H9 (cell line): ENCODE measurements at regions not wholly inside any gene's neighbourhood (a gene's known extent, or its start where the extent isn't known, plus 50 kb on each side); places are given as distances from the start of the nearest gene placed in this dataset.

Experiments used
- DNase-seq: peaks from one replicate; pipeline ENCODE4 v3.0.0-alpha.2; 2017
- H2AFZ ChIP-seq: one replicate; pipeline ENCODE4 v1.6.1; 2013; ENCODE audit warnings: mild to moderate bottlenecking, low read length, control low read depth, moderate library complexity
- H2AK5ac ChIP-seq: 2 replicates; pipeline ENCODE4 v1.6.1; 2013; ENCODE audit warnings: low read length, control low read depth, mixed read lengths; ENCODE audit not compliant: insufficient read length
- H2BK120ac ChIP-seq: one replicate; pipeline ENCODE4 v1.6.1; 2013; ENCODE audit warnings: low read depth, mild to moderate bottlenecking, low read length, control low read depth, inconsistent platforms; ENCODE audit not compliant: poor library complexity, severe bottlenecking
- H2BK12ac ChIP-seq: 2 replicates; pipeline ENCODE4 v1.6.1; 2013; ENCODE audit warnings: low read length, control low read depth, mixed read lengths, low read depth; ENCODE audit not compliant: insufficient read length
- H2BK15ac ChIP-seq: 2 replicates; pipeline ENCODE4 v1.6.1; 2013; ENCODE audit warnings: low read depth, low read length, control low read depth
- H2BK20ac ChIP-seq: one replicate; pipeline ENCODE4 v1.6.1; 2013; ENCODE audit warnings: low read depth, mild to moderate bottlenecking, low read length, control low read depth, inconsistent platforms; ENCODE audit not compliant: poor library complexity, severe bottlenecking
- H2BK5ac ChIP-seq: 2 replicates; pipeline ENCODE4 v1.6.1; 2013; ENCODE audit warnings: low read length, control low read depth, mixed read lengths; ENCODE audit not compliant: insufficient read length
- H3K14ac ChIP-seq: 2 replicates; pipeline ENCODE4 v1.6.1; 2013; ENCODE audit warnings: low read length, control low read depth; ENCODE audit not compliant: insufficient read depth
- H3K18ac ChIP-seq: 2 replicates; pipeline ENCODE4 v1.6.1; 2013; ENCODE audit warnings: low read depth, mild to moderate bottlenecking, mixed read lengths, low read length, control low read depth; ENCODE audit not compliant: insufficient read length
- H3K23ac ChIP-seq: 2 replicates; pipeline ENCODE4 v1.6.1; 2013; ENCODE audit warnings: low read length, control low read depth, mixed read lengths, low read depth; ENCODE audit not compliant: insufficient read length
- H3K23me2 ChIP-seq: 2 replicates; pipeline ENCODE4 v1.6.1; 2013; ENCODE audit warnings: low read depth, mild to moderate bottlenecking, mixed read lengths, low read length, control low read depth; ENCODE audit not compliant: insufficient read length, poor library complexity, severe bottlenecking
- H3K27ac ChIP-seq: 2 replicates; pipeline ENCODE4 v1.5.1; 2013; ENCODE audit warnings: low read length, control low read depth, mixed read lengths, low read depth; ENCODE audit not compliant: insufficient read length
- H3K27me3 ChIP-seq: 2 replicates; pipeline ENCODE4 v1.6.1; 2013; ENCODE audit warnings: low read length, control low read depth, inconsistent platforms; ENCODE audit not compliant: insufficient read depth
- H3K4ac ChIP-seq: 2 replicates; pipeline ENCODE4 v1.6.1; 2013; ENCODE audit warnings: low read depth, mild to moderate bottlenecking, control low read depth, inconsistent platforms, low read length, moderate library complexity
- H3K4me1 ChIP-seq: 2 replicates; pipeline ENCODE4 v1.6.1; 2013; ENCODE audit warnings: low read length, control low read depth, inconsistent platforms; ENCODE audit not compliant: insufficient read depth
- H3K4me2 ChIP-seq: 2 replicates; pipeline ENCODE4 v1.6.1; 2013; ENCODE audit warnings: low read length, control low read depth, mixed read lengths; ENCODE audit not compliant: insufficient read length, insufficient read depth
- H3K56ac ChIP-seq: 2 replicates; pipeline ENCODE4 v1.6.1; 2013; ENCODE audit warnings: low read depth, mild to moderate bottlenecking, mixed read lengths, low read length, control low read depth; ENCODE audit not compliant: insufficient read length
- H3K79me1 ChIP-seq: 2 replicates; pipeline ENCODE4 v1.6.1; 2013; ENCODE audit warnings: low read depth, mild to moderate bottlenecking, moderate library complexity, low read length, control low read depth, inconsistent platforms; ENCODE audit not compliant: insufficient read depth, poor library complexity, severe bottlenecking
- H3K79me2 ChIP-seq: 2 replicates; pipeline ENCODE4 v1.6.1; 2013; ENCODE audit warnings: low read length, control low read depth, inconsistent platforms; ENCODE audit not compliant: insufficient read depth
- H3K9ac ChIP-seq: 2 replicates; pipeline ENCODE4 v1.6.1; 2013; ENCODE audit warnings: low read length, control low read depth, mixed read lengths; ENCODE audit not compliant: insufficient read length; ENCODE audit errors: extremely low read depth
- H3K9me3 ChIP-seq: one replicate; pipeline ENCODE4 v1.6.1; 2013; ENCODE audit warnings: low read depth, low read length, inconsistent platforms; ENCODE audit not compliant: control insufficient read depth
- H3T11ph ChIP-seq: one replicate; pipeline ENCODE4 v1.6.1; 2013; ENCODE audit warnings: mild to moderate bottlenecking, low read length, control low read depth, inconsistent platforms
- H4K20me1 ChIP-seq: one replicate; pipeline ENCODE4 v1.6.1; 2013; ENCODE audit not compliant: control insufficient read depth, insufficient read length, insufficient read depth
- H4K5ac ChIP-seq: 2 replicates; pipeline ENCODE4 v1.6.1; 2013; ENCODE audit warnings: low read depth, mild to moderate bottlenecking, mixed read lengths, low read length, control low read depth; ENCODE audit not compliant: insufficient read length
- H4K8ac ChIP-seq: replicated peaks from 2 replicates; pipeline ENCODE4 v1.6.1; 2013; ENCODE audit warnings: low read length, control low read depth, mixed read lengths, low read depth; ENCODE audit not compliant: insufficient read length
- H4K91ac ChIP-seq: 2 replicates; pipeline ENCODE4 v1.6.1; 2013; ENCODE audit warnings: low read depth, mild to moderate bottlenecking, moderate library complexity, mixed read lengths, low read length, control low read depth; ENCODE audit not compliant: insufficient read length
- H3K27ac Mint-ChIP-seq, 3 experiments: 2 replicates in 2 of 3; 3 replicates in 1 of 3; pipeline ENCODE4 v1.8.0; 2020 to 2021; ENCODE audit warnings: mixed read lengths in 3 of 3, mild to moderate bottlenecking in 1 of 3, moderate library complexity in 1 of 3
- H3K27me3 Mint-ChIP-seq: 2 replicates; pipeline ENCODE4 v1.8.0; 2021; ENCODE audit warnings: low read depth, mild to moderate bottlenecking, moderate library complexity, mixed read lengths
- H3K36me3 Mint-ChIP-seq, 3 experiments: 2 replicates in 2 of 3; 3 replicates in 1 of 3; pipeline ENCODE4 v1.8.0; 2020 to 2021; ENCODE audit warnings: low read depth in 3 of 3, mixed read lengths in 3 of 3; ENCODE audit not compliant: insufficient read depth in 1 of 3
- H3K4me1 Mint-ChIP-seq, 2 experiments: 2 replicates each; pipeline ENCODE4 v1.8.0; 2020; ENCODE audit warnings: mixed read lengths in 2 of 2
- H3K4me3 Mint-ChIP-seq, 2 experiments: 2 replicates in 1 of 2; 3 replicates in 1 of 2; pipeline ENCODE4 v1.8.0; 2020 to 2021; ENCODE audit warnings: mild to moderate bottlenecking in 2 of 2, mixed read lengths in 2 of 2, moderate library complexity in 1 of 2
- H3K9me3 Mint-ChIP-seq, 2 experiments: 2 replicates in 1 of 2; 3 replicates in 1 of 2; pipeline ENCODE4 v1.8.0; 2020; ENCODE audit warnings: mild to moderate bottlenecking in 2 of 2, mixed read lengths in 2 of 2, moderate library complexity in 1 of 2
- CTCF ChIP-seq: fragments of 200-600 bp; sonication (generic); conservative IDR thresholded peaks from 3 replicates; pipeline ENCODE4 v1.8.0; 2021; ENCODE audit warnings: antibody characterized with exemption, mild to moderate bottlenecking
- WGBS: extraction: QIAGEN DNeasy Blood & Tissue Kit; methylation state at CpG from one replicate; pipeline ENCODE4 v1.1.7; 2013; ENCODE audit warnings: missing lambda C conversion rate, low lambda C conversion rate, mixed read lengths; ENCODE audit not compliant: insufficient read length; ENCODE audit errors: extremely low coverage; 5-methylcytosine and 5-hydroxymethylcytosine counted together

- Histone ChIP-seq H4K8ac (no peak overlapping the region), H3K23me2 (no peaks in the 10 kb centered on the region), H2AFZ (no peak overlapping the region), H3K4me2 (peak overlapping the region; percentile 55), H3K27ac (no peak overlapping the region), H2AK5ac (no peak overlapping the region), H3K4me1 (peaks cover 2% of the 10 kb centered on the region; the same call in 1 of the 2 replicates), H2BK120ac (no peak overlapping the region), H4K91ac (no peak overlapping the region), H2BK15ac (no peak overlapping the region), H4K5ac (no peak overlapping the region), H3K18ac (no peak overlapping the region), H3T11ph (no peak overlapping the region), H4K20me1 (no peaks in the 10 kb centered on the region), H2BK12ac (no peak overlapping the region), H2BK5ac (no peak overlapping the region), H3K4ac (no peak overlapping the region), H3K14ac (no peak overlapping the region), H3K9me3 (no peaks in the 10 kb centered on the region), H2BK20ac (no peak overlapping the region), H3K23ac (no peak overlapping the region), H3K79me1 (no peaks in the 10 kb centered on the region), H3K9ac (no peak overlapping the region), H3K56ac (no peak overlapping the region), H3K27me3 (no peaks in the 10 kb centered on the region), H3K79me2 (no peaks in the 10 kb centered on the region)
- no peaks in the 10 kb centered on the region for H3K36me3 Mint-ChIP-seq
- peak overlapping the region in 2 of 3 experiments; percentile 50 to 59; a peak in 3 of 7 replicates for H3K27ac Mint-ChIP-seq
- no peak for DNase-seq
- H3K9me3 Mint-ChIP-seq = no peaks in the 10 kb centered on the region
- peaks cover 25 to 31% of the 10 kb centered on the region in 2 experiments for H3K4me1 Mint-ChIP-seq
- no peaks in the 10 kb centered on the region for H3K27me3 Mint-ChIP-seq
- TF ChIP-seq CTCF = peak; percentile 55; the same call in 2 of the 3 replicates
- no CpG with 5 or more reads among the region's 1 CpG for WGBS
- H3K4me3 Mint-ChIP-seq = peak overlapping the region in 1 of 2 experiments; percentile 14; a peak in 2 of 5 replicates
Observed at GRCh38 chr1:101136739-101137138, 100.1 kb upstream of the S1PR1 start.
